ENCODE measurements at regions not wholly inside any gene's neighbourhood (a gene's known extent, or its start where the extent isn't known, plus 50 kb on each side); places are given as distances from the start of the nearest gene placed in this dataset.

DNA sequence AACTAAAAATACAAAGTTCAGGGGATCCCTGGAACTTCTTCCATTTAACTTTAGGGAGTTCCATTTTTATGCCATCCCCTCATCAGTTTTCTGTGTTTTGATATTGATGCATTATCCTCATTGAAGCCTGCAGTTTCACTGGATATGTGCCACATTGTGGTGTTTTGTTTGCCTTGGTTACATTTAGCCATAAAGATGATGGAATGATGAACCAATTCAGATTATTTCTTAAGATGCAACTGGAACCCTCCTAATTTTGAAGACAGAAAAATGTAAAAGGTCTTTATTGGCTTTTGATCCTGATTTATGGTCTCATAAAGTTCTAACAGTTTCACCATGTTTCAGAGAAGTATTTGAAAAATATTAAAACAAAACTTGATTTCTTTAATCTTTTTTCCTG, 314.2 kb upstream of the KLF6 start:
- CTCF ChIA-PET, result no interaction called here
- intact Hi-C loops (cut with micrococcal nuclease; ENCODE audit: unreplicated experiment), result no loop called here
- no peaks in the 10 kb centered on the region for H3K27me3 ChIP-seq (ENCODE audit: control insufficient read depth, insufficient read depth, low read length)
- H3K4me3 ChIP-seq (ENCODE audit: low read depth in 2 of 2, low read length in 2 of 2), result no peak overlapping the region
- DNase-seq (ENCODE audit: low read depth, low spot score) (no peak), ATAC-seq (no peak)
- POLR2A ChIA-PET, result no interaction called here
- TF ChIP-seq SIN3A (IDR thresholded peaks at IDR 0.05; ENCODE audit: borderline replicate concordance, insufficient read depth, low read depth, low read length) (no peak), TCF7L2 (IDR thresholded peaks at IDR 0.05; ENCODE audit: low read depth, low read length) (no peak), POLR2AphosphoS5 (IDR thresholded peaks at IDR 0.05; ENCODE audit: low read depth, low read length) (no peak)
- TF ChIP-seq, protein P1, sequence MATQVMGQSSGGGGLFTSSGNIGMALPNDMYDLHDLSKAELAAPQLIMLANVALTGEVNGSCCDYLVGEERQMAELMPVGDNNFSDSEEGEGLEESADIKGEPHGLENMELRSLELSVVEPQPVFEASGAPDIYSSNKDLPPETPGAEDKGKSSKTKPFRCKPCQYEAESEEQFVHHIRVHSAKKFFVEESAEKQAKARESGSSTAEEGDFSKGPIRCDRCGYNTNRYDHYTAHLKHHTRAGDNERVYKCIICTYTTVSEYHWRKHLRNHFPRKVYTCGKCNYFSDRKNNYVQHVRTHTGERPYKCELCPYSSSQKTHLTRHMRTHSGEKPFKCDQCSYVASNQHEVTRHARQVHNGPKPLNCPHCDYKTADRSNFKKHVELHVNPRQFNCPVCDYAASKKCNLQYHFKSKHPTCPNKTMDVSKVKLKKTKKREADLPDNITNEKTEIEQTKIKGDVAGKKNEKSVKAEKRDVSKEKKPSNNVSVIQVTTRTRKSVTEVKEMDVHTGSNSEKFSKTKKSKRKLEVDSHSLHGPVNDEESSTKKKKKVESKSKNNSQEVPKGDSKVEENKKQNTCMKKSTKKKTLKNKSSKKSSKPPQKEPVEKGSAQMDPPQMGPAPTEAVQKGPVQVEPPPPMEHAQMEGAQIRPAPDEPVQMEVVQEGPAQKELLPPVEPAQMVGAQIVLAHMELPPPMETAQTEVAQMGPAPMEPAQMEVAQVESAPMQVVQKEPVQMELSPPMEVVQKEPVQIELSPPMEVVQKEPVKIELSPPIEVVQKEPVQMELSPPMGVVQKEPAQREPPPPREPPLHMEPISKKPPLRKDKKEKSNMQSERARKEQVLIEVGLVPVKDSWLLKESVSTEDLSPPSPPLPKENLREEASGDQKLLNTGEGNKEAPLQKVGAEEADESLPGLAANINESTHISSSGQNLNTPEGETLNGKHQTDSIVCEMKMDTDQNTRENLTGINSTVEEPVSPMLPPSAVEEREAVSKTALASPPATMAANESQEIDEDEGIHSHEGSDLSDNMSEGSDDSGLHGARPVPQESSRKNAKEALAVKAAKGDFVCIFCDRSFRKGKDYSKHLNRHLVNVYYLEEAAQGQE (IDR thresholded peaks at IDR 0.05; ENCODE audit: insufficient read depth in 1 of 2, low read depth in 2 of 2, low read length in 1 of 2), result no peak
- TF ChIP-seq, protein P2, sequence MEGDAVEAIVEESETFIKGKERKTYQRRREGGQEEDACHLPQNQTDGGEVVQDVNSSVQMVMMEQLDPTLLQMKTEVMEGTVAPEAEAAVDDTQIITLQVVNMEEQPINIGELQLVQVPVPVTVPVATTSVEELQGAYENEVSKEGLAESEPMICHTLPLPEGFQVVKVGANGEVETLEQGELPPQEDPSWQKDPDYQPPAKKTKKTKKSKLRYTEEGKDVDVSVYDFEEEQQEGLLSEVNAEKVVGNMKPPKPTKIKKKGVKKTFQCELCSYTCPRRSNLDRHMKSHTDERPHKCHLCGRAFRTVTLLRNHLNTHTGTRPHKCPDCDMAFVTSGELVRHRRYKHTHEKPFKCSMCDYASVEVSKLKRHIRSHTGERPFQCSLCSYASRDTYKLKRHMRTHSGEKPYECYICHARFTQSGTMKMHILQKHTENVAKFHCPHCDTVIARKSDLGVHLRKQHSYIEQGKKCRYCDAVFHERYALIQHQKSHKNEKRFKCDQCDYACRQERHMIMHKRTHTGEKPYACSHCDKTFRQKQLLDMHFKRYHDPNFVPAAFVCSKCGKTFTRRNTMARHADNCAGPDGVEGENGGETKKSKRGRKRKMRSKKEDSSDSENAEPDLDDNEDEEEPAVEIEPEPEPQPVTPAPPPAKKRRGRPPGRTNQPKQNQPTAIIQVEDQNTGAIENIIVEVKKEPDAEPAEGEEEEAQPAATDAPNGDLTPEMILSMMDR (IDR thresholded peaks at IDR 0.05), result no peak
- H3K9me3 ChIP-seq (ENCODE audit: control insufficient read depth, insufficient read depth, low read depth, low read length), result peaks cover 3% of the 10 kb centered on the region; the same call in 1 of the 2 replicates
- in situ Hi-C loops (cut with HindIII; ENCODE audit: low pct_unique_long_range_greater_than_20kb, low sequenced_read_pairs), result no loop called here
- no TSS peak for BruUV-seq (replicated peaks)
- no peaks in the 10 kb centered on the region for H3K4me1 ChIP-seq (ENCODE audit: control insufficient read depth, insufficient read depth, low read length)
- no peaks in the 10 kb centered on the region for H3K36me3 ChIP-seq (ENCODE audit: control insufficient read depth, insufficient read depth, low read length)
- no peak overlapping the region; the same call in 1 of the 2 replicates for H3K27ac ChIP-seq (ENCODE audit: low read length)

DNA sequence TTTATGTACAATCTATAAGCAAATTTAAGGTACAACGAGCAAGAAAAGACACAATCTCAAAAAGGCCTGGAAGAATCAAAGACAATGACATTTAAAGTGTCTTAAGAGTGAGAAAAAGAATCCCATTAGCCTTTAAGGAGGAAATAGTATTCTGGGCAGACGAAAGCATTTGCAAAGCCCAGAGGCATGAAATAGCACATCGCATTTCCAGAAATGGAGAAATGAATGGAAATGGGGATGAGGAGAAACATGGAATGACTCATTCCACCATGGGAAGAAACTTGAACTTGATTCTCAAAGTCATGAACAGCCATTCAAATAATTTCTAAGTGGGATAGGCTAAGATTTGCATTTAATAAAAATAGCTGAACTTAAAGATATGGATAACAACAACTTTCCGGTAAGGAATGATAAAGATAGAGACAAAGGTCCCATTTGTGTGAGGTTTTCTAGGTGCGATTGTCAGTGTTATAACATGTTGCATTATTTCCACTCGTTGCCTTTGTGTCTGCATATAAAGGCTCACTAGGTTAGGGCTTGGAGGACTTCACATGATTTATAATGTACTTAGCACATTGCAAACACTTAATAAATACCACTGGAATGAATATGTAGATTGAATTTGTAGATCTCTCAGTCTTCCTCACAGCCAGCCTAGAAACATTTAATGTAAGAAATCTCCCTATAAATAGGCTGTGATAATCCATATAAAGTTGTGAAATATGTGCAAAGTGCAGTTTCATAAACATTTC, 310.3 kb upstream of the KLF6 start:
- TF ChIP-seq, protein P2 (IDR thresholded peaks at IDR 0.05), result no peak
- TF ChIP-seq, protein P1 (IDR thresholded peaks at IDR 0.05; ENCODE audit: insufficient read depth in 1 of 2, low read depth in 2 of 2, low read length in 1 of 2), result no peak
- no peak for TF ChIP-seq TCF7L2 (IDR thresholded peaks at IDR 0.05; ENCODE audit: low read depth, low read length)
- no peak for TF ChIP-seq POLR2AphosphoS5 (IDR thresholded peaks at IDR 0.05; ENCODE audit: low read depth, low read length)
- TF ChIP-seq SIN3A (IDR thresholded peaks at IDR 0.05; ENCODE audit: borderline replicate concordance, insufficient read depth, low read depth, low read length), result no peak
- H3K4me3 ChIP-seq (ENCODE audit: low read depth in 2 of 2, low read length in 2 of 2), result no peak overlapping the region
- intact Hi-C loops (cut with micrococcal nuclease; ENCODE audit: unreplicated experiment) (no loop called here), in situ Hi-C loops (cut with HindIII; ENCODE audit: low pct_unique_long_range_greater_than_20kb, low sequenced_read_pairs) (no loop called here)
- no peak for DNase-seq (ENCODE audit: low read depth, low spot score)
- no peak for ATAC-seq
- ChIA-PET POLR2A (no interaction called here), CTCF (interaction anchor here (0.6 kb wide), 1 partner anchor 1116 kb away, joined by 3 read pairs; no protein-coding TSS in a partner anchor)
- no peaks in the 10 kb centered on the region for H3K4me1 ChIP-seq (ENCODE audit: control insufficient read depth, insufficient read depth, low read length)
- no TSS peak for BruUV-seq (replicated peaks)
- H3K27ac ChIP-seq (ENCODE audit: low read length), result no peak overlapping the region
- H3K27me3 ChIP-seq (ENCODE audit: control insufficient read depth, insufficient read depth, low read length), result no peaks in the 10 kb centered on the region
- no peaks in the 10 kb centered on the region for H3K36me3 ChIP-seq (ENCODE audit: control insufficient read depth, insufficient read depth, low read length)
- H3K9me3 ChIP-seq (ENCODE audit: control insufficient read depth, insufficient read depth, low read depth, low read length), result peaks cover 3% of the 10 kb centered on the region; the same call in 1 of the 2 replicates

All from Panc1 (cell line).